LNCaP clone FGC (cell line): ENCODE measurements at regions not wholly inside any gene's neighbourhood (a gene's known extent, or its start where the extent isn't known, plus 50 kb on each side); places are given as distances from the start of the nearest gene placed in this dataset.
"Not testable (repeated sequence)": the region's sequence is repeated elsewhere in the genome, so short reads cannot be mapped to it uniquely, and the experiment has no call there.

Source experiments
- DNase-seq: peaks from one replicate; pipeline ENCODE4 v3.0.0-alpha.2; 2011; ENCODE audit warnings: low read depth
- H3K4me3 ChIP-seq: 2 replicates; pipeline ENCODE4 v1.5.1; 2011; ENCODE audit warnings: mild to moderate bottlenecking, low read depth, low read length, control low read depth
- TF ChIP-seq, protein P1 (sequence below): IDR thresholded peaks from 2 replicates; pipeline ENCODE4 v1.5.1; 2012; ENCODE audit warnings: mild to moderate bottlenecking; ENCODE audit not compliant: control insufficient read depth, insufficient read depth; ENCODE audit errors: extremely low read depth

DNA sequence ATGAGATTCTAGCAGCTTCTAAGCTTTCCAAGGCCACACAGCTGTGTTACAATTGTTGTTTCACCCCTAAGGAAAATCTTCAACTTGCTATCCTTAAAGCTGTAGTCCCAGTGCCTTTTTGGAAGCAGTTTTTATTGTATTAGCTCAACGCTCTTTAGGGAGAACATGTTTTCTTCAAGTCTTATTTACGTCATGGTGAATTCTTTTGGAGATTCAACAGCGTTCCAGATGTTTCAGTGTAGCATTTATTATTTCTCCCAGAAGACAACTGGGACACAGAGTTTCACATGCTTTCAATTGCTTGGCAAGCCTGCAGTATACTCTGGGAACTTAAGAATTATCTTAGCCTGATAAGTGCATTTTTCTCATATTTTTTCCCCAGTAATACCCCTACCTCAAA is 888.3 kb downstream of the PLOD2 start:
- no peak overlapping the region for H3K4me3 ChIP-seq
- DNase-seq: no peak
- TF ChIP-seq, protein P1, sequence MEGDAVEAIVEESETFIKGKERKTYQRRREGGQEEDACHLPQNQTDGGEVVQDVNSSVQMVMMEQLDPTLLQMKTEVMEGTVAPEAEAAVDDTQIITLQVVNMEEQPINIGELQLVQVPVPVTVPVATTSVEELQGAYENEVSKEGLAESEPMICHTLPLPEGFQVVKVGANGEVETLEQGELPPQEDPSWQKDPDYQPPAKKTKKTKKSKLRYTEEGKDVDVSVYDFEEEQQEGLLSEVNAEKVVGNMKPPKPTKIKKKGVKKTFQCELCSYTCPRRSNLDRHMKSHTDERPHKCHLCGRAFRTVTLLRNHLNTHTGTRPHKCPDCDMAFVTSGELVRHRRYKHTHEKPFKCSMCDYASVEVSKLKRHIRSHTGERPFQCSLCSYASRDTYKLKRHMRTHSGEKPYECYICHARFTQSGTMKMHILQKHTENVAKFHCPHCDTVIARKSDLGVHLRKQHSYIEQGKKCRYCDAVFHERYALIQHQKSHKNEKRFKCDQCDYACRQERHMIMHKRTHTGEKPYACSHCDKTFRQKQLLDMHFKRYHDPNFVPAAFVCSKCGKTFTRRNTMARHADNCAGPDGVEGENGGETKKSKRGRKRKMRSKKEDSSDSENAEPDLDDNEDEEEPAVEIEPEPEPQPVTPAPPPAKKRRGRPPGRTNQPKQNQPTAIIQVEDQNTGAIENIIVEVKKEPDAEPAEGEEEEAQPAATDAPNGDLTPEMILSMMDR: no peak

DNA sequence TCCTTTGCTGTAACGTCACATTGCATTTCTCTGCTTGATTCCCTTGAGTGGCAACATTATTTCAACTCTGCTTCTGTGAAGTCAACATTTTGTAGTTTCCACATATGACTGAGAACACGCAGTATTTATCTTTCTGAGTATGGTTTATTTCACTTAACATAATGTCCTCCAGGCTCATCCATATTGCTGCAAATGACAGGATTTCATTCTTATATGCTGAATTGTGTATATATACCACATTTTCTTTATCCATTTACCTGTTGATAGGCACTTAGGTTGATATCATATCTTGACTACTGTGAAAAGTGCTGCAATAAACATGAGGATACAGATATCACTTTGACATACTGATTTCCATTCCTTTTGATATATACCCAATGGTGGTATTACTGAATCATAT is 878.5 kb downstream of the PLOD2 start:
- H3K4me3 ChIP-seq: no peak overlapping the region
- DNase-seq: no peak
- TF ChIP-seq, protein P1: no peak

DNA sequence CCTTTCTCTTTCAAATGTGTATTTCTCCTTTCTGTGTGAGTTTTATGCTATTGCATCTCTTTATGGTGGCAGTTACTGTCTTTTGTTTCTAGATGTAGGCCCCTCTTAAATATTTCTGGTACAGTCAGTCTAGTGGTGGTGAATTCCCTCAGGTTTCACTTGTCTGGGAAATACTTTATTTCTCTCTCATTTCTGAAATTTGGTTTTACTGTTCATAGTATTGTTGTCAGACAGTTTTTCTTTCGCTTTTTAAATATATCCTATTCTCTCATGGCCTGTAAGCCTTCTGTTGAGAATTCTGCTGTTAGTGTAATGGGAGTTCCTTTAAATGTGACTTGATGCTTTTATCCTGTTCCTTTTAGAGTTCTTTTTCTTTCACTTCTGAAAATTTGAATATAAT is 874.0 kb downstream of the PLOD2 start:
- no peak overlapping the region for H3K4me3 ChIP-seq
- TF ChIP-seq, protein P1: no peak
- no peak for DNase-seq

DNA sequence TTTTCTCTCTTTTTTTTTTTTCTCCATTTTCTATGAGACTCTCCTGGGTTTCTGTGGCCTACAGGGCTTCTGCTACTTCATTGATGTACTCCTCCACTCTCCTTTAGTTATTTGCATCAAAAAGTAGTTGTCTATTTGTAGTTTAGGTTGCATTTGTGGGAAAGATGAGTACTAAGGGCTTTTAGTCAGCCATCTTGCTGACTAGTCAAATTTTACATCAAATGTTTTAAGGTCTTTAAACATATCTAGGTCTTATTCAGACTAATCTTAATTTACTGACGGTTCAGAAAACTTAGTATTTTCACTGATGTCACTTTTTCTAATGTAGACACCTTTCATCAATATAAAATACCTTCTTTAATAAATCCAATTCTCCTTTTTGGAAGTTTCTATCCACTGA is 871.0 kb downstream of the PLOD2 start:
- DNase-seq: no peak
- H3K4me3 ChIP-seq: no peak overlapping the region

DNA sequence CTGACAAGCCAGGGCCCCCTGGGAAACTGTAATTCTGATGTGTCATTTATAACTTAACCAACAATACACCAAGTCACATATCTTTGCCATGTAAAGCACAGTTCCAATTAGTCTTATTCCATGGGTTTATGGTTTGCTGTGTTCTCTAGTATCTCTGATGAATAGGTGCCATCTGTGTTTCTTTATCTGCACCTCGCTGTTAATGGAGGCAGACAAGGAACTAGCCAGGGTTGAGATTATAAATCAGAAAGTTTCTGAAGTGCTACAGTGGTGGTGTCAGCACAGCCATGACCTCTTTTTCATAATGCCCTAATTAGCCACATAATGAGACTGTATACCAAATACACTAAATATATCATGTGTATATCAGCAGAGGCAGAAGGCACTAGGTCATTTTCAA is 866.4 kb downstream of the PLOD2 start:
- TF ChIP-seq, protein P1: no peak
- no peak for DNase-seq

More for the DNA sequence above, 871.0 kb downstream of the PLOD2 start:
- TF ChIP-seq, protein P1: no peak

DNA sequence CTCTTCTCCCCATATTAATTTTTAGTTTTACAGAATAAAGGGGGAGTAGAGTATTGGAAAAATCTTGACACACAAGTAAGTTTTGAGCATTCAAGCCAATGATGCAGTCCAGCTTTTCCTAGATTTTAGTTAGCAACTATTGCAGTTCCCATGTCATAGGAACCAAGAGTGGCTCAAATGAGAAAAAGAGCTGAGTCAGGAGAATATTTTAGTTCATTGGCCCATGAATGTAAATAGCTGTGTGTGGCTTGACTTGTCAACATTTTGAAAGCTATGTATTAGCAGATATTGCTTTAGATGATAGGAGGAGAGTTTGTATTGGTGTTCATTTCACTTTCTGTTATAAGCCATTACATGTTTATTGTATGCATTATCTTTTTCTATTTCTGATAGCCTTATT is 853.7 kb downstream of the PLOD2 start:
- TF ChIP-seq, protein P1: no peak
- H3K4me3 ChIP-seq: no peak overlapping the region
- no peak for DNase-seq

More for the DNA sequence above, 866.4 kb downstream of the PLOD2 start:
- H3K4me3 ChIP-seq: no peak overlapping the region

DNA sequence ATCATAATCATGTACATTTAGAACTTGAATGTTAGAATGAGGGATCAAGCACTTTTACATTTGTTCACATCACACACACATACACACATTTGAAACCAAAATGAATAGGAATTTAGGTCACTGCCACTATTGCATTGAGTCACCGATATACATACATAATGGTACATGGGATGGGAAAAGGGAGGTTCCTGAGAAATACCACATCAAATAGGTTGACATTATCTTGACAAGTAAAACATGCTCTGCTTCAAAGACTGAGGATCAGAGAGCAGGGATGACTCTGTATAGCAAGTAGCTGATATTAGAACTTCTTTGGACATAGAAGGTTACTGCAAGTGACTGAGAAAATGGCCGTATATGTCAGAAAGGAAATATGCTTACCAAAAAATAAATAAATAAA is 847.2 kb downstream of the PLOD2 start:
- DNase-seq: no peak
- TF ChIP-seq, protein P1: no peak

DNA sequence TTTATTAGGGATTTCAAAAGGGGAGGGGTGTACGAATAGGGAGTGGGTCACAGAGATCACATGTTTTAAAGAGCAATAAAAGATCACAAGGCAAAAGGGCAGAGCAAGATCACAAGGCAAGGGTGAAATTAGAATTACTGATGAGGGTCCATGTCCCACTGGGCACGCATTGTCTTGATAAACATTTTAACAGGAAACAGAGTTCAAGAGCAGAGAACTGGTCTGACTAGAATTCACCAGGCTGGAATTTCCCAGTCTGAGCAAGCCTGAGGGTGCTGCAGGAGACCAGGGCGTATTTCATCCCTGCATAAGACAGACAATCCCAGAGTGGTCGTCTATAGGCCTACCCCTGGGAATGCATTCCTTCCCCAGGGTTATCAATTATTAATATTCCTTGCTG is 844.7 kb downstream of the PLOD2 start:
- DNase-seq, H3K4me3 ChIP-seq: not testable (repeated sequence)

More for the DNA sequence above, 847.2 kb downstream of the PLOD2 start:
- no peak overlapping the region for H3K4me3 ChIP-seq
